OCI-LY3 (cell line): ENCODE measurements at regions not wholly inside any gene's neighbourhood (a gene's known extent, or its start where the extent isn't known, plus 50 kb on each side); places are given as distances from the start of the nearest gene placed in this dataset.
"Not testable (repeated sequence)": the region's sequence is repeated elsewhere in the genome, so short reads cannot be mapped to it uniquely, and the experiment has no call there.

Experiments used
- H2AFZ ChIP-seq: fragments of 200-600, 300-600 bp; shearing (Covaris generic); 2 replicates; pipeline ENCODE4 v1.6.0; 2014; ENCODE audit warnings: antibody characterized with exemption, low read depth, low read length
- H3K27ac ChIP-seq: fragments of 200-600, 300-600 bp; sonication (generic); 2 replicates; pipeline ENCODE4 v1.5.1; 2014; ENCODE audit warnings: mild to moderate bottlenecking, low read length, moderate library complexity, mixed read lengths
- H3K27me3 ChIP-seq: fragments of 200-600, 300-600 bp; sonication (generic); 2 replicates; pipeline ENCODE4 v1.6.1; 2014; ENCODE audit warnings: low read depth, low read length, mixed read lengths
- H3K36me3 ChIP-seq: fragments of 200-600, 300-600 bp; sonication (generic); replicated peaks from 2 replicates; pipeline ENCODE3; 2014; ENCODE audit warnings: low read depth, low read length, mixed read lengths
- H3K4me1 ChIP-seq: fragments of 300-600, 200-600 bp; sonication (generic); 2 replicates; pipeline ENCODE4 v1.6.1; 2014; ENCODE audit warnings: low read length, mixed read lengths
- H3K4me2 ChIP-seq: fragments of 200-600, 300-600 bp; sonication (generic); 2 replicates; pipeline ENCODE4 v1.6.1; 2014; ENCODE audit warnings: low read length, mixed read lengths
- H3K4me3 ChIP-seq: fragments of 300-600, 200-600 bp; sonication (generic); 2 replicates; pipeline ENCODE4 v1.5.1; 2014; ENCODE audit warnings: antibody characterized with exemption, mild to moderate bottlenecking, low read length, moderate library complexity
- H3K79me2 ChIP-seq: fragments of 300-600, 200-600 bp; shearing (Covaris generic); 2 replicates; pipeline ENCODE4 v1.6.1; 2014; ENCODE audit warnings: mild to moderate bottlenecking, low read length, mixed read lengths
- H3K9ac ChIP-seq: fragments of 300-600, 200-600 bp; shearing (Covaris generic); 2 replicates; pipeline ENCODE4 v1.6.0; 2014; ENCODE audit warnings: mild to moderate bottlenecking, low read length, moderate library complexity
- H3K9me3 ChIP-seq: fragments of 200-600, 300-600 bp; shearing (Covaris generic); 2 replicates; pipeline ENCODE4 v1.6.1; 2014; ENCODE audit warnings: low read length, mixed read lengths; ENCODE audit not compliant: insufficient read depth
- H4K20me1 ChIP-seq: fragments of 200-600, 300-600 bp; sonication (generic); 2 replicates; pipeline ENCODE4 v1.6.1; 2016; ENCODE audit warnings: low read length, mixed read lengths; ENCODE audit not compliant: insufficient read depth
- EZH2phosphoT487 ChIP-seq: fragments of 200-600 bp; shearing (Covaris generic); IDR thresholded peaks from 2 replicates; pipeline ENCODE4 v1.6.1; 2018; ENCODE audit warnings: antibody characterized with exemption, mixed run types, low read depth
- TF ChIP-seq, protein P1 (sequence below): fragments of 200-600, 300-600 bp; sonication (generic); IDR thresholded peaks from 2 replicates; pipeline ENCODE4 v1.5.1; 2014; ENCODE audit warnings: antibody characterized with exemption, low read length, low read depth

- Histone ChIP-seq H4K20me1 (no peaks in the 10 kb centered on the region), H3K79me2 (no peaks in the 10 kb centered on the region), H2AFZ (no peak overlapping the region), H3K36me3 (no peaks in the 10 kb centered on the region), H3K27me3 (no peaks in the 10 kb centered on the region), H3K4me3 (no peak overlapping the region), H3K27ac (no peak overlapping the region), H3K4me2 (no peak overlapping the region), H3K9me3 (no peaks in the 10 kb centered on the region), H3K9ac (no peak overlapping the region), H3K4me1 (no peaks in the 10 kb centered on the region)
- TF ChIP-seq, protein P1, sequence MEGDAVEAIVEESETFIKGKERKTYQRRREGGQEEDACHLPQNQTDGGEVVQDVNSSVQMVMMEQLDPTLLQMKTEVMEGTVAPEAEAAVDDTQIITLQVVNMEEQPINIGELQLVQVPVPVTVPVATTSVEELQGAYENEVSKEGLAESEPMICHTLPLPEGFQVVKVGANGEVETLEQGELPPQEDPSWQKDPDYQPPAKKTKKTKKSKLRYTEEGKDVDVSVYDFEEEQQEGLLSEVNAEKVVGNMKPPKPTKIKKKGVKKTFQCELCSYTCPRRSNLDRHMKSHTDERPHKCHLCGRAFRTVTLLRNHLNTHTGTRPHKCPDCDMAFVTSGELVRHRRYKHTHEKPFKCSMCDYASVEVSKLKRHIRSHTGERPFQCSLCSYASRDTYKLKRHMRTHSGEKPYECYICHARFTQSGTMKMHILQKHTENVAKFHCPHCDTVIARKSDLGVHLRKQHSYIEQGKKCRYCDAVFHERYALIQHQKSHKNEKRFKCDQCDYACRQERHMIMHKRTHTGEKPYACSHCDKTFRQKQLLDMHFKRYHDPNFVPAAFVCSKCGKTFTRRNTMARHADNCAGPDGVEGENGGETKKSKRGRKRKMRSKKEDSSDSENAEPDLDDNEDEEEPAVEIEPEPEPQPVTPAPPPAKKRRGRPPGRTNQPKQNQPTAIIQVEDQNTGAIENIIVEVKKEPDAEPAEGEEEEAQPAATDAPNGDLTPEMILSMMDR: no peak
Measured at GRCh38 chr7:79513261-79513660, 59.8 kb upstream of the MAGI2 start.

- Histone ChIP-seq H3K79me2 (no peaks in the 10 kb centered on the region), H3K9ac (no peak overlapping the region), H3K4me2 (no peak overlapping the region), H3K27ac (no peak overlapping the region), H3K36me3 (no peaks in the 10 kb centered on the region), H3K27me3 (no peaks in the 10 kb centered on the region), H3K4me3 (no peak overlapping the region), H4K20me1 (no peaks in the 10 kb centered on the region), H2AFZ (no peak overlapping the region), H3K4me1 (no peaks in the 10 kb centered on the region), H3K9me3 (no peaks in the 10 kb centered on the region)
- no peak for TF ChIP-seq EZH2phosphoT487
Measured at GRCh38 chr7:79512261-79512660, 58.8 kb upstream of the MAGI2 start.

- H3K9ac ChIP-seq, H3K27ac ChIP-seq, H3K9me3 ChIP-seq, H3K4me1 ChIP-seq, H4K20me1 ChIP-seq, H3K79me2 ChIP-seq, H3K4me2 ChIP-seq, H3K36me3 ChIP-seq, H3K4me3 ChIP-seq, H3K27me3 ChIP-seq, H2AFZ ChIP-seq: not testable (repeated sequence)
Measured at GRCh38 chr7:79511056-79511455, 57.6 kb upstream of the MAGI2 start.

DNA sequence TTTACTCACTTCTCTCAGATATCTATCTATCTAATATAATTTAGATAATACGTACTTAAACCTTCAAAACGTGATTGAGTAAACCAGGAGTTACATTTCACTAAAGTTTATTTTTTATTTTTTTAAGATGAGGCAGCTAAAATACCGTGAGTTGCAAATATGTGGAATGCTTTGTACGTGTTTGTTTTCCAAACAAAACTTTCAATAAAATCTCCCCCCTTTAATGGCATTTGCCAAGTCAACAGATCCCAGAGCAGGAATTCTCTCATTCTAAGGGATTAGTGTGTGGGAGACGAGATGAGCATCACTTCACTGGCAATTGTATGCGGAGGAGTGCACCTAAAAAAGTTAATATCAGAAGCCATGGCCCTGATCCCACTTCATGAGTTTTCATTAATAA is 53.7 kb upstream of the MAGI2 start:
- Histone ChIP-seq H4K20me1 (no peaks in the 10 kb centered on the region), H2AFZ (no peak overlapping the region), H3K27me3 (no peaks in the 10 kb centered on the region), H3K4me1 (no peaks in the 10 kb centered on the region), H3K9ac (no peak overlapping the region), H3K4me2 (no peak overlapping the region), H3K79me2 (no peaks in the 10 kb centered on the region), H3K4me3 (no peak overlapping the region), H3K27ac (no peak overlapping the region), H3K36me3 (no peaks in the 10 kb centered on the region), H3K9me3 (no peaks in the 10 kb centered on the region)
- no peak for TF ChIP-seq EZH2phosphoT487
- TF ChIP-seq, protein P1: no peak

- H3K79me2 ChIP-seq: no peaks in the 10 kb centered on the region
- H2AFZ ChIP-seq: no peak overlapping the region
- no peaks in the 10 kb centered on the region for H3K9me3 ChIP-seq
- H3K27ac ChIP-seq: no peak overlapping the region
- no peaks in the 10 kb centered on the region for H3K36me3 ChIP-seq
- no peaks in the 10 kb centered on the region for H4K20me1 ChIP-seq
- H3K9ac ChIP-seq: no peak overlapping the region
- no peak overlapping the region for H3K4me3 ChIP-seq
- H3K4me2 ChIP-seq: no peak overlapping the region
- H3K4me1 ChIP-seq: no peaks in the 10 kb centered on the region
- no peak for TF ChIP-seq EZH2phosphoT487
- TF ChIP-seq, protein P1: no peak
- H3K27me3 ChIP-seq: no peaks in the 10 kb centered on the region
Measured at GRCh38 chr7:79506481-79506880, 53.0 kb upstream of the MAGI2 start.
